ENCODE measurements at regions not wholly inside any gene's neighbourhood (a gene's known extent, or its start where the extent isn't known, plus 50 kb on each side); places are given as distances from the start of the nearest gene placed in this dataset.

DNA sequence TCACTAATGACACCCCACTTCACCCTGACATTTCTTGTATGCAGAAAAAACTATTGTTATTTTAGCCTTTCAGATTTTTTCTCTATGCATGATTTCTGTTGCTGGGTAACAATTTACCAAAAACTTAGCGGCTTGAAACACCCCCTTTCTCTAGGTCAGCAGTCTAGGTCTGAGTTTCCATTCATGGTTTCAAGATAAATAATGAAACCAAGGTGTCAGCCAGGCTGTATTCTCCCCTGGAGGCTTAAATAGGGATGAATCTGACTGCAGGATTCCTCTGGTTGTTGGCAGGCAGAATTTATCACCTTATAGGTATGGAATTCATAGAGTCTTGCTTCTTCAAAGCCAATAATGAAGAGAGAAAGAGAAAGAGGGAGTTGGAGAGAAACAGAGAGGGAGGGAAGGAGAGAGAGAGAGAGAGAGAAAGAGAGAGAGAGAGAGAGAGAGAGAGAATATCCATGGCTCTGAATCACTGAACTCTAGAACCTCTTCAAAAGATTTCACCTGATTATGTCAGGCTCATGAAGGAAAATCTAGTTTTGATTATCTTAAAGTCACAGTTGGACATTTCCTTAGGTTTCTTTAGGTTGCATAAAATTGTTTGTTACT lies 1224.6 kb upstream of the LRRTM3 start:
- no peaks in the 10 kb centered on the region; the same call in 1 of the 2 replicates for H3K9me3 ChIP-seq (replicated peaks; ENCODE audit: insufficient read depth, low read length)
- H3K79me2 ChIP-seq (ENCODE audit: low read length), result no peaks in the 10 kb centered on the region
- no peaks in the 10 kb centered on the region for H3K9me2 ChIP-seq (replicated peaks; ENCODE audit: insufficient read depth, low read length)

DNA sequence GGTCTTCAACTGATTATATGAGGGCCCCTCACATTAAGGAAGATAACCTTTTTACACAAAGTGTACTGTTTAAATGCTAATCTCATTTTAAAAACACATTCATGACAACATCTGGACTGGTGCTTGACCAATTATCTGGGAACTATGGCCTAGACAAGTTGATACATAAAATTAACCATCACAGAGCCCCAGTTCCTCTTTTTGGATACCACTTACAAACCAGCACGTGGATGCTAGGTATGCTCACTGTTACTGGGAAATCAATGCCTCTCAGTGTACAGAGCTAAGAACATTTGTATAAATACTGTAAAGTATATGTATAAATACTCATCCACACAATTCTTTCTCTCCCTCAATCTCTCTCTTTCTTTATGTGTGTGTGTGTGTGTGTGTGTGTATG lies 1217.8 kb upstream of the LRRTM3 start:
- no peak overlapping the region for H3K27ac ChIP-seq (ENCODE audit: low read length)
- no peaks in the 10 kb centered on the region for H3F3A ChIP-seq (ENCODE audit: insufficient read depth, low read length)

More for the DNA sequence above, 1224.6 kb upstream of the LRRTM3 start:
- Histone ChIP-seq H4K20me1 (ENCODE audit: insufficient read depth, low read length) (no peaks in the 10 kb centered on the region), H3F3A (ENCODE audit: insufficient read depth, low read length) (0 out of 2 replicates have a peak, but pooled peaks cover 5% of the 10 kb centered on the region), H3K36me3 (replicated peaks; ENCODE audit: insufficient read depth, low read length) (no peaks in the 10 kb centered on the region), H2AFZ (ENCODE audit: low read length) (0 out of 2 replicates have a peak overlapping the region, but pooled peaks have one; percentile 39), H3K4me1 (ENCODE audit: low read length) (peaks cover 24% of the 10 kb centered on the region), H3K27me3 (replicated peaks; ENCODE audit: insufficient read depth, low read length) (no peaks in the 10 kb centered on the region), H3K4me3 (ENCODE audit: low read length) (no peak overlapping the region), H3K27ac (ENCODE audit: low read length) (peak overlapping the region; percentile 62; the same call in 1 of the 2 replicates), H3K9ac (ENCODE audit: low read length) (0 out of 2 replicates have a peak overlapping the region, but pooled peaks have one; percentile 23), H3K4me2 (ENCODE audit: low read depth, low read length) (peak overlapping the region; percentile 52; the same call in 1 of the 2 replicates)
- peak; percentile 80 for DNase-seq
- TF ChIP-seq EZH2 (optimal IDR thresholded peaks at IDR 0.05; ENCODE audit: low read depth, low read length), result no peak
- TF ChIP-seq, protein P1, sequence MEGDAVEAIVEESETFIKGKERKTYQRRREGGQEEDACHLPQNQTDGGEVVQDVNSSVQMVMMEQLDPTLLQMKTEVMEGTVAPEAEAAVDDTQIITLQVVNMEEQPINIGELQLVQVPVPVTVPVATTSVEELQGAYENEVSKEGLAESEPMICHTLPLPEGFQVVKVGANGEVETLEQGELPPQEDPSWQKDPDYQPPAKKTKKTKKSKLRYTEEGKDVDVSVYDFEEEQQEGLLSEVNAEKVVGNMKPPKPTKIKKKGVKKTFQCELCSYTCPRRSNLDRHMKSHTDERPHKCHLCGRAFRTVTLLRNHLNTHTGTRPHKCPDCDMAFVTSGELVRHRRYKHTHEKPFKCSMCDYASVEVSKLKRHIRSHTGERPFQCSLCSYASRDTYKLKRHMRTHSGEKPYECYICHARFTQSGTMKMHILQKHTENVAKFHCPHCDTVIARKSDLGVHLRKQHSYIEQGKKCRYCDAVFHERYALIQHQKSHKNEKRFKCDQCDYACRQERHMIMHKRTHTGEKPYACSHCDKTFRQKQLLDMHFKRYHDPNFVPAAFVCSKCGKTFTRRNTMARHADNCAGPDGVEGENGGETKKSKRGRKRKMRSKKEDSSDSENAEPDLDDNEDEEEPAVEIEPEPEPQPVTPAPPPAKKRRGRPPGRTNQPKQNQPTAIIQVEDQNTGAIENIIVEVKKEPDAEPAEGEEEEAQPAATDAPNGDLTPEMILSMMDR (IDR thresholded peaks at IDR 0.05; ENCODE audit: low read length), result no peak
- no peak for TF ChIP-seq EZH2phosphoT487 (IDR thresholded peaks at IDR 0.05; ENCODE audit: low read length)

DNA sequence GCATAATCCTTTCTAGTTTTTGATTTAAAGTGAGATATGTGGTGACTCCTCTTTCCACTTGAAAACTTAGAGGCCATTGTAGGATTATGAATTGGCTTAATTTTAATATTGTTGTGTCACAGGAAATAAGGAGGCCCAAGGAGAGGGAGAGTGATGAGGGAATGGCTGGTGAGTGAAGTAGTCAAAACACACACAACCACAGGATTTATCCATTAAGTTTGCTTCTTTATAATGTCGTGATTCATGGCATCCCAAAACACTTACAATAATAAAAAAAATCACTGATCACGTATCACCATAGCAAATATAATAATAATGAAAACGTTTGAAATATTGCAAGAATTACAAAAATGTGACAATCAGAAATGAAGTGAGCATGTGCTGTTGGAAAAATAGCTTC lies 1215.5 kb upstream of the LRRTM3 start:
- Histone ChIP-seq H3K36me3 (replicated peaks; ENCODE audit: insufficient read depth, low read length) (no peaks in the 10 kb centered on the region), H3K9me3 (replicated peaks; ENCODE audit: insufficient read depth, low read length) (no peaks in the 10 kb centered on the region), H3K4me1 (ENCODE audit: low read length) (no peaks in the 10 kb centered on the region), H3K27me3 (replicated peaks; ENCODE audit: insufficient read depth, low read length) (no peaks in the 10 kb centered on the region), H3K4me3 (ENCODE audit: low read length) (no peak overlapping the region), H3K9ac (ENCODE audit: low read length) (no peak overlapping the region), H4K20me1 (ENCODE audit: insufficient read depth, low read length) (no peaks in the 10 kb centered on the region), H3K4me2 (ENCODE audit: low read depth, low read length) (no peak overlapping the region), H3K79me2 (ENCODE audit: low read length) (no peaks in the 10 kb centered on the region), H3K9me2 (replicated peaks; ENCODE audit: insufficient read depth, low read length) (no peaks in the 10 kb centered on the region), H3K27ac (ENCODE audit: low read length) (no peak overlapping the region), H3F3A (ENCODE audit: insufficient read depth, low read length) (no peaks in the 10 kb centered on the region), H2AFZ (ENCODE audit: low read length) (no peak overlapping the region)
- no peak for DNase-seq
- no peak for TF ChIP-seq EZH2 (optimal IDR thresholded peaks at IDR 0.05; ENCODE audit: low read depth, low read length)
- TF ChIP-seq EZH2phosphoT487 (IDR thresholded peaks at IDR 0.05; ENCODE audit: low read length), result no peak
- TF ChIP-seq, protein P1 (IDR thresholded peaks at IDR 0.05; ENCODE audit: low read length), result no peak

More for the DNA sequence above, 1217.8 kb upstream of the LRRTM3 start:
- no peak overlapping the region for H3K4me3 ChIP-seq (ENCODE audit: low read length)
- TF ChIP-seq EZH2 (optimal IDR thresholded peaks at IDR 0.05; ENCODE audit: low read depth, low read length) (no peak), EZH2phosphoT487 (IDR thresholded peaks at IDR 0.05; ENCODE audit: low read length) (no peak)
- TF ChIP-seq, protein P1 (IDR thresholded peaks at IDR 0.05; ENCODE audit: low read length), result no peak
- H3K9me2 ChIP-seq (replicated peaks; ENCODE audit: insufficient read depth, low read length), result no peaks in the 10 kb centered on the region
- H3K4me2 ChIP-seq (ENCODE audit: low read depth, low read length), result no peak overlapping the region
- H3K27me3 ChIP-seq (replicated peaks; ENCODE audit: insufficient read depth, low read length), result no peaks in the 10 kb centered on the region
- H4K20me1 ChIP-seq (ENCODE audit: insufficient read depth, low read length), result no peaks in the 10 kb centered on the region
- H2AFZ ChIP-seq (ENCODE audit: low read length), result no peak overlapping the region
- H3K79me2 ChIP-seq (ENCODE audit: low read length), result no peaks in the 10 kb centered on the region
- DNase-seq, result no peak
- H3K4me1 ChIP-seq (ENCODE audit: low read length), result no peaks in the 10 kb centered on the region
- H3K9ac ChIP-seq (ENCODE audit: low read length), result no peak overlapping the region
- no peaks in the 10 kb centered on the region for H3K9me3 ChIP-seq (replicated peaks; ENCODE audit: insufficient read depth, low read length)
- H3K36me3 ChIP-seq (replicated peaks; ENCODE audit: insufficient read depth, low read length), result no peaks in the 10 kb centered on the region

Measured in MM.1S (cell line).